ENCODE measurements at regions not wholly inside any gene's neighbourhood (a gene's known extent, or its start where the extent isn't known, plus 50 kb on each side); places are given as distances from the start of the nearest gene placed in this dataset.

DNA sequence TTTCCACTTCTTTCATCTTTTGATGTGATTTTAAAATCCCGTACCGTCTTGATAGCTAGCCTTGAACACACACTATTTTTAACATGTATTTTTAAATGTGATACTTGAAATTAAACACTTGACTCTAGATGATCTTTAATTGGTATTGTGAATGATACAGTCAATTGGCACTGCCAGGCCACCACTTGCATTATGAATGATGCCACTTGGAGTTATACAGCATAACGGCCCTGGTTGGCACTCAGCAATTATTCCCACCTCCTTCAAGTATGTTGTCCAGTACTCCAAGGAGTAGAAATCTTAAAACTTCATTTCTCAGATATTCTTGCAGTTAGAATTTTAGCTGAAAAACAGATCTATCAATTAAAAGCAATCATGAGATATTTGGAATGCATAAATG is 62.9 kb downstream of the TENT5A start:
- intact Hi-C loops (cut with DNase I; ENCODE audit: low total_unique reads), result no loop called here
- 88 to 96% (median 94%) methylated on average over 3 of the region's 3 CpGs for WGBS, 5 donors
- H3K27ac ChIP-seq, result no peak overlapping the region
- no peaks in the 10 kb centered on the region for H3K9me3 ChIP-seq
- H3K36me3 ChIP-seq, result no peaks in the 10 kb centered on the region
- DNase-seq, result no peak
- no peaks in the 10 kb centered on the region for H3K4me1 ChIP-seq
- H3K4me3 ChIP-seq, result no peak overlapping the region
- TF ChIP-seq POLR2A (IDR thresholded peaks at IDR 0.05) (no peak), EP300 (IDR thresholded peaks at IDR 0.05) (no peak)
- TF ChIP-seq, protein P1, sequence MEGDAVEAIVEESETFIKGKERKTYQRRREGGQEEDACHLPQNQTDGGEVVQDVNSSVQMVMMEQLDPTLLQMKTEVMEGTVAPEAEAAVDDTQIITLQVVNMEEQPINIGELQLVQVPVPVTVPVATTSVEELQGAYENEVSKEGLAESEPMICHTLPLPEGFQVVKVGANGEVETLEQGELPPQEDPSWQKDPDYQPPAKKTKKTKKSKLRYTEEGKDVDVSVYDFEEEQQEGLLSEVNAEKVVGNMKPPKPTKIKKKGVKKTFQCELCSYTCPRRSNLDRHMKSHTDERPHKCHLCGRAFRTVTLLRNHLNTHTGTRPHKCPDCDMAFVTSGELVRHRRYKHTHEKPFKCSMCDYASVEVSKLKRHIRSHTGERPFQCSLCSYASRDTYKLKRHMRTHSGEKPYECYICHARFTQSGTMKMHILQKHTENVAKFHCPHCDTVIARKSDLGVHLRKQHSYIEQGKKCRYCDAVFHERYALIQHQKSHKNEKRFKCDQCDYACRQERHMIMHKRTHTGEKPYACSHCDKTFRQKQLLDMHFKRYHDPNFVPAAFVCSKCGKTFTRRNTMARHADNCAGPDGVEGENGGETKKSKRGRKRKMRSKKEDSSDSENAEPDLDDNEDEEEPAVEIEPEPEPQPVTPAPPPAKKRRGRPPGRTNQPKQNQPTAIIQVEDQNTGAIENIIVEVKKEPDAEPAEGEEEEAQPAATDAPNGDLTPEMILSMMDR (IDR thresholded peaks at IDR 0.05), result no peak
- no peaks in the 10 kb centered on the region for H3K27me3 ChIP-seq

DNA sequence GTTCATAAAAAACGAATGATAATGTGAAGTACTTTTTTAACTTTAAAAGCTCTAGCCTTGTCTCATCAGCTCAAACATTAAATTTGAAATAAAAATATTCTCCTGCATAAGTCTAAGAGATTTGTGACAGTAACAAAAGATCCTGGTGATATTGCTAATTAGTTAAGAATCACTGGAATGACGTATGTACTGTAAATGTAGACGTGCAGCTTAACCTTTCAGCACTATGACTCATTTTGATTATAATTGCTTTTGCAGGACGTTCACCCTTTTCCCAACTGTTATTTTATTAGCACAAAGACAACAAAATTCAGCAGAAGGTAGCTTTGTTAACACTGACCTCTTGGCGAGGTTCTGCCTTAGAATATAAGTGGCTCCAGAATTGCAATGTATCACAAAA is 68.6 kb downstream of the TENT5A start:
- 37 to 52% (median 49%) methylated on average over 5 of the region's 5 CpGs for WGBS, 5 donors

DNA sequence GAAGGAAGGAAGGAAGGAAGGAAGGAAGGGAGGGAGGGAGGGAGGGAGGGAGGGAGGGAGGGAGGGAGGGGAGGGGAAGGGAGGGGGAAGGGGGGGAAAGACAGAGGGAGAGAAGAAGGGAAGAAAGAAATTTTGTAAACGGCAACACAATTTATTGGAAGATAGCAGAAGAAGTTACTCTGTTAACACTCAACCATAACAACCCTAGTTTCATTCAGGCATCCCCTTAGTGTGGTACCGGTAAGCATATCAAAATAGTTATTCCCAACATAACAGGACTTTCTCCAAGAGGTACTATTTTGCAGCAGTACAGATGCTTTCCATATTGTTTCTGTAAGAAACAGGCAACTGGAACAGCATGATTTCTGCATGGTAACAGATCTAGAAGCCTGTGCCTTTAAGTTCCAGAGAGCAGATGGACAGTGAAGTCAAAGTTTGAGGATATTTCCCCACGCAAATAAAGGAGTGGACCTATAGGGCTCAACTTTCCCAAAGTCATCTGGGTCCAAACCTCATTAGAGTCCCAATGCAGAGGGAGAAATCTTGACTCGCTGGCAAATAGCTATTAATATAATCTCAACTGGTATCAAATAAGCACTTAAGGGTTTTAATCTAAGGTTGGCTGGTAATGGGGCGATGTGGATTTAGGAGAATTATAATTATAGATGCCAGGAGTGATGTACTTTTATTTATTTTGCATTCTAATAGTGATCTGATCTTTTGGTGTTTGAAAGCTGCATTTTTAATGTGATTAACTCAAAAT is 69.4 kb downstream of the TENT5A start:
- Histone ChIP-seq H3K9me3 (no peaks in the 10 kb centered on the region), H3K36me3 (no peaks in the 10 kb centered on the region), H3K27ac (no peak overlapping the region), H3K4me3 (no peak overlapping the region), H3K4me1 (peaks cover 0 to 5% (median 0%) of the 10 kb centered on the region in 4 donors), H3K27me3 (no peaks in the 10 kb centered on the region)
- no peak for TF ChIP-seq POLR2AphosphoS5 (IDR thresholded peaks at IDR 0.05)
- TF ChIP-seq POLR2A (IDR thresholded peaks at IDR 0.05), result no peak
- TF ChIP-seq, protein P1 (IDR thresholded peaks at IDR 0.05), result no peak
- TF ChIP-seq EP300 (IDR thresholded peaks at IDR 0.05), result no peak
- WGBS, 5 donors, result 83 to 92% (median 86%) methylated on average over 5 of the region's 5 CpGs
- intact Hi-C loops (cut with DNase I; ENCODE audit: low total_unique reads), result no loop called here
- DNase-seq, result no peak

More for the DNA sequence above, 68.6 kb downstream of the TENT5A start:
- Histone ChIP-seq H3K27ac (no peak overlapping the region), H3K9me3 (no peaks in the 10 kb centered on the region), H3K27me3 (no peaks in the 10 kb centered on the region), H3K4me3 (no peak overlapping the region), H3K4me1 (peaks cover 0 to 5% (median 0%) of the 10 kb centered on the region in 4 donors), H3K36me3 (no peaks in the 10 kb centered on the region)
- TF ChIP-seq POLR2AphosphoS5 (IDR thresholded peaks at IDR 0.05), result no peak
- TF ChIP-seq, protein P1 (IDR thresholded peaks at IDR 0.05), result no peak
- TF ChIP-seq POLR2A (IDR thresholded peaks at IDR 0.05), result no peak
- no peak for TF ChIP-seq EP300 (IDR thresholded peaks at IDR 0.05)
- intact Hi-C loops (cut with DNase I; ENCODE audit: low total_unique reads), result no loop called here
- DNase-seq, result no peak

DNA sequence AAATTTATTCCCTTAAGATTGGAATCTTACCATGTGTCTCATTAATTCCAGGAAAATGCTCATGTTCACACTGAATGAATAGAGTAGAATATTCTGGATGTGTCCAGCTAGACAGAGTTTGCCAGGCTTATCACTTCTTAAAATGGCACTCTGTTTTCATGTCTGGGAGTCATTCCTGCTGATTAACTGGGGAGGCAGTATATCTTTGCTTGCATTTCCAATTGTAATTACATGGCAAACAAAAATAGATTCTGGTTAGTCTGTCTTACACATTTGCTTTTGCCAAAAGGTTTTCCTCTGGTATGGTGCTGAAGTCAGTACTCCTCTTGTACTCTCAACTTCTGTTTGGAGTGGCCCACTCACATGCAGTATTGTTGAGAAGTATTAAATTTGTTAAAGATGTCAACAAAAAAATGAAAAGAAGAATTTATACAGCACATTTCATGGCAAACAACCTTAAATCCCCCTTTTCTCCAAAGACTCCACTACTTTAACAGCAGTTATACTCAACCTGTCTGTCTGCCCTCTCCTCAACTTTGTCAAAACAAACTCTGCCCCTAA is 70.2 kb downstream of the TENT5A start:
- no peaks in the 10 kb centered on the region for H3K9me3 ChIP-seq

DNA sequence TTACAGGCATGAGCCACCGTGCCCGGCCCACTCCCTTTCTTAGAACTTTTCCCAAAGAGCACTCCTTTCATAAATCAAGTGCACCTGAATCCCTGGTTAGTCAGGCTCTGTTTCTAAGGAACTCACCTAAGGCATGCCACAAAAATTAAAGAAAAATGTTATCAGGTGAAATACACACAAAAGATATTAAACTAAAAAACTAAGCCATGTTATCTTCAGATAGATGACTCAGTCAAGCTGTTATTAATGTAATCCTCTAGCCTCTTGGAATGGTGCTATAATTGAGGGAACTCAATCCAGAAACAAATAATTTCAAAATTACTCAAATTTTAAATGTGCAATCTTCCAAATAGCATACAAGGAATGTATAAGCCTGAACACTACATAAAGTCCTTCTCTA is 83.0 kb downstream of the TENT5A start:
- WGBS, 5 donors, result 53 to 80% (median 67%) methylated on average over 2 of the region's 2 CpGs
- TF ChIP-seq POLR2AphosphoS5 (IDR thresholded peaks at IDR 0.05), result no peak
- TF ChIP-seq EP300 (IDR thresholded peaks at IDR 0.05), result no peak
- TF ChIP-seq, protein P1 (IDR thresholded peaks at IDR 0.05), result no peak
- TF ChIP-seq POLR2A (IDR thresholded peaks at IDR 0.05), result no peak
- no peaks in the 10 kb centered on the region for H3K9me3 ChIP-seq
- no peaks in the 10 kb centered on the region for H3K36me3 ChIP-seq
- H3K4me1 ChIP-seq, result no peaks in the 10 kb centered on the region
- H3K27me3 ChIP-seq, result no peaks in the 10 kb centered on the region
- intact Hi-C loops (cut with DNase I; ENCODE audit: low total_unique reads), result no loop called here
- H3K4me3 ChIP-seq, result no peak overlapping the region
- H3K27ac ChIP-seq, result no peak overlapping the region
- no peak for DNase-seq

More for the DNA sequence above, 70.2 kb downstream of the TENT5A start:
- H3K27ac ChIP-seq, result no peak overlapping the region
- DNase-seq, result no peak
- no peak overlapping the region for H3K4me3 ChIP-seq
- intact Hi-C loops (cut with DNase I; ENCODE audit: low total_unique reads), result no loop called here
- no peaks in the 10 kb centered on the region for H3K27me3 ChIP-seq
- H3K36me3 ChIP-seq, result no peaks in the 10 kb centered on the region
- H3K4me1 ChIP-seq, result peaks cover 0 to 5% (median 0%) of the 10 kb centered on the region in 4 donors
- TF ChIP-seq EP300 (IDR thresholded peaks at IDR 0.05), result no peak

Data from stomach (tissue), 8 donors.